ENCODE measurements at regions not wholly inside any gene's neighbourhood (a gene's known extent, or its start where the extent isn't known, plus 50 kb on each side); places are given as distances from the start of the nearest gene placed in this dataset.
A peak's percentile ranks its signal among the peaks of the same experiment; 100 is the strongest.

- Histone ChIP-seq H3K4me1 (ENCODE audit: control insufficient read depth, insufficient read depth, low read length) (no peaks in the 10 kb centered on the region), H4K5ac (ENCODE audit: low read depth, low read length) (no peak overlapping the region), H3K14ac (replicated peaks; ENCODE audit: low read depth, low read length) (no peak overlapping the region), H3K27me3 (ENCODE audit: control insufficient read depth, insufficient read depth, low read length) (no peaks in the 10 kb centered on the region), H4K91ac (ENCODE audit: insufficient read depth, low read depth, low read length) (no peak overlapping the region), H3K18ac (ENCODE audit: low read depth, low read length) (no peak overlapping the region), H4K8ac (ENCODE audit: low read depth in 2 of 2, low read length in 2 of 2) (no peak overlapping the region), H4K20me1 (ENCODE audit: insufficient read depth, low read length) (no peaks in the 10 kb centered on the region), H2AFZ (replicated peaks; ENCODE audit: low read length, poor library complexity) (no peak overlapping the region), H2AK5ac (ENCODE audit: low read depth, low read length) (no peak overlapping the region), H3K36me3 (ENCODE audit: control insufficient read depth, insufficient read depth, low read length) (no peaks in the 10 kb centered on the region), H2BK5ac (ENCODE audit: low read depth, low read length, poor library complexity, severe bottlenecking) (no peak overlapping the region), H3K4me3 (ENCODE audit: insufficient read depth, low read depth, low read length) (no peak overlapping the region), H2BK120ac (ENCODE audit: low read depth, low read length) (no peak overlapping the region), H2BK15ac (ENCODE audit: low read depth, low read length) (no peak overlapping the region), H3K23ac (ENCODE audit: low read depth, low read length) (no peak overlapping the region), H3K27ac (ENCODE audit: insufficient read depth, low read length) (no peak overlapping the region), H3K4ac (ENCODE audit: low read depth, low read length) (no peak overlapping the region), H3K56ac (ENCODE audit: extremely low read depth, insufficient read depth, low read length) (no peak overlapping the region), H3K4me2 (ENCODE audit: low read depth, low read length) (no peak overlapping the region), H3K79me1 (ENCODE audit: low read depth in 1 of 2, low read length in 2 of 2) (no peaks in the 10 kb centered on the region), H2AK9ac (replicated peaks; ENCODE audit: low read depth, low read length, poor library complexity) (no peak overlapping the region), H3K9me3 (ENCODE audit: control insufficient read depth, insufficient read depth, low read length) (no peaks in the 10 kb centered on the region), H3K9me1 (ENCODE audit: insufficient read depth, low read length) (no peaks in the 10 kb centered on the region), H3K9ac (ENCODE audit: low read depth, low read length) (no peak overlapping the region), H2BK20ac (ENCODE audit: low read depth, low read length) (no peak overlapping the region)
- no CpG with 5 or more reads among the region's 3 CpGs for WGBS, 2 experiments (ENCODE audit: extremely low coverage in 2 of 2, insufficient read length in 1 of 2)
- TF ChIP-seq MAFK (IDR thresholded peaks at IDR 0.05; ENCODE audit: low read depth, low read length) (peak; percentile 48), POLR2A (IDR thresholded peaks at IDR 0.05; ENCODE audit: low read depth, low read length) (no peak)
- intact Hi-C loops (cut with micrococcal nuclease) (no loop called here), dilution Hi-C loops (cut with HindIII; ENCODE audit: low sequenced_read_pairs, unreplicated experiment) (no loop called here), in situ Hi-C loops (cut with MboI; ENCODE audit: low sequenced_read_pairs) (no loop called here)
- BruUV-seq (replicated peaks) = no TSS peak
- CTCF ChIA-PET = no interaction called here
- DNase-seq (no peak), ATAC-seq (ENCODE audit: low read depth) (no peak)
- POLR2A ChIA-PET (ENCODE audit: unreplicated experiment) = no interaction called here
Observed at GRCh38 chr4:136136601-136137000, 1395.7 kb downstream of the PCDH18 start.

Measured in IMR-90 (cell line).